GM12878 (cell line): ENCODE measurements at regions not wholly inside any gene's neighbourhood (a gene's known extent, or its start where the extent isn't known, plus 50 kb on each side); places are given as distances from the start of the nearest gene placed in this dataset.

Experiments used
- ATF2 ChIP-seq: IDR thresholded peaks from 2 replicates; pipeline ENCODE4 v1.6.1; 2012; ENCODE audit warnings: low read length, inconsistent platforms
- EZH2 ChIP-seq: IDR thresholded peaks from 2 replicates; pipeline ENCODE4 v1.6.1; 2012; ENCODE audit warnings: low read depth, mild to moderate bottlenecking, control low read depth, inconsistent platforms, low read length, borderline replicate concordance; ENCODE audit not compliant: control insufficient read depth
- FOXM1 ChIP-seq: IDR thresholded peaks from 2 replicates; pipeline ENCODE4 v1.6.1; 2012; ENCODE audit warnings: low read depth, mild to moderate bottlenecking, inconsistent platforms, low read length, moderate library complexity
- NRF1 ChIP-seq: conservative IDR thresholded peaks from 2 replicates; pipeline ENCODE4 v1.6.1; 2011; ENCODE audit warnings: mild to moderate bottlenecking, low read depth, low read length, improper control_type of control experiment
- RCOR1 ChIP-seq: conservative IDR thresholded peaks from 2 replicates; pipeline ENCODE4 v1.6.1; 2012; ENCODE audit warnings: low read depth, low read length, improper control_type of control experiment
- TF ChIP-seq, protein P1 (sequence below): fragments of 450-650 bp; IDR thresholded peaks from 2 replicates; pipeline ENCODE4 v1.6.1; 2017; ENCODE audit warnings: antibody characterized with exemption, mild to moderate bottlenecking, moderate library complexity
- TF ChIP-seq, protein P2 (sequence below): IDR thresholded peaks from 2 replicates; pipeline ENCODE4 v1.6.1; 2011; ENCODE audit warnings: low read depth, mild to moderate bottlenecking, low read length, moderate library complexity, borderline replicate concordance; ENCODE audit errors: extremely low read depth
- TF ChIP-seq, protein P3 (sequence below): fragments of 450-650 bp; IDR thresholded peaks from 2 replicates; pipeline ENCODE4 v1.6.1; 2016; ENCODE audit warnings: mild to moderate bottlenecking

- no peak for TF ChIP-seq EZH2
- TF ChIP-seq, protein P1, sequence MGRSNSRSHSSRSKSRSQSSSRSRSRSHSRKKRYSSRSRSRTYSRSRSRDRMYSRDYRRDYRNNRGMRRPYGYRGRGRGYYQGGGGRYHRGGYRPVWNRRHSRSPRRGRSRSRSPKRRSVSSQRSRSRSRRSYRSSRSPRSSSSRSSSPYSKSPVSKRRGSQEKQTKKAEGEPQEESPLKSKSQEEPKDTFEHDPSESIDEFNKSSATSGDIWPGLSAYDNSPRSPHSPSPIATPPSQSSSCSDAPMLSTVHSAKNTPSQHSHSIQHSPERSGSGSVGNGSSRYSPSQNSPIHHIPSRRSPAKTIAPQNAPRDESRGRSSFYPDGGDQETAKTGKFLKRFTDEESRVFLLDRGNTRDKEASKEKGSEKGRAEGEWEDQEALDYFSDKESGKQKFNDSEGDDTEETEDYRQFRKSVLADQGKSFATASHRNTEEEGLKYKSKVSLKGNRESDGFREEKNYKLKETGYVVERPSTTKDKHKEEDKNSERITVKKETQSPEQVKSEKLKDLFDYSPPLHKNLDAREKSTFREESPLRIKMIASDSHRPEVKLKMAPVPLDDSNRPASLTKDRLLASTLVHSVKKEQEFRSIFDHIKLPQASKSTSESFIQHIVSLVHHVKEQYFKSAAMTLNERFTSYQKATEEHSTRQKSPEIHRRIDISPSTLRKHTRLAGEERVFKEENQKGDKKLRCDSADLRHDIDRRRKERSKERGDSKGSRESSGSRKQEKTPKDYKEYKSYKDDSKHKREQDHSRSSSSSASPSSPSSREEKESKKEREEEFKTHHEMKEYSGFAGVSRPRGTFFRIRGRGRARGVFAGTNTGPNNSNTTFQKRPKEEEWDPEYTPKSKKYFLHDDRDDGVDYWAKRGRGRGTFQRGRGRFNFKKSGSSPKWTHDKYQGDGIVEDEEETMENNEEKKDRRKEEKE, result no peak
- TF ChIP-seq, protein P2, sequence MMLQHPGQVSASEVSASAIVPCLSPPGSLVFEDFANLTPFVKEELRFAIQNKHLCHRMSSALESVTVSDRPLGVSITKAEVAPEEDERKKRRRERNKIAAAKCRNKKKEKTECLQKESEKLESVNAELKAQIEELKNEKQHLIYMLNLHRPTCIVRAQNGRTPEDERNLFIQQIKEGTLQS, result no peak
- no peak for TF ChIP-seq FOXM1
- TF ChIP-seq, protein P3, sequence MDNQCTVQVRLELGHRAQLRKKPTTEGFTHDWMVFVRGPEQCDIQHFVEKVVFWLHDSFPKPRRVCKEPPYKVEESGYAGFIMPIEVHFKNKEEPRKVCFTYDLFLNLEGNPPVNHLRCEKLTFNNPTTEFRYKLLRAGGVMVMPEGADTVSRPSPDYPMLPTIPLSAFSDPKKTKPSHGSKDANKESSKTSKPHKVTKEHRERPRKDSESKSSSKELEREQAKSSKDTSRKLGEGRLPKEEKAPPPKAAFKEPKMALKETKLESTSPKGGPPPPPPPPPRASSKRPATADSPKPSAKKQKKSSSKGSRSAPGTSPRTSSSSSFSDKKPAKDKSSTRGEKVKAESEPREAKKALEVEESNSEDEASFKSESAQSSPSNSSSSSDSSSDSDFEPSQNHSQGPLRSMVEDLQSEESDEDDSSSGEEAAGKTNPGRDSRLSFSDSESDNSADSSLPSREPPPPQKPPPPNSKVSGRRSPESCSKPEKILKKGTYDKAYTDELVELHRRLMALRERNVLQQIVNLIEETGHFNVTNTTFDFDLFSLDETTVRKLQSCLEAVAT, result no peak
- no peak for TF ChIP-seq RCOR1
- no peak for TF ChIP-seq NRF1
- TF ChIP-seq ATF2, result no peak
Measured at GRCh38 chr2:147467441-147467840, 377.4 kb upstream of the ACVR2A start.
